ENCODE measurements at regions not wholly inside any gene's neighbourhood (a gene's known extent, or its start where the extent isn't known, plus 50 kb on each side); places are given as distances from the start of the nearest gene placed in this dataset.

DNA sequence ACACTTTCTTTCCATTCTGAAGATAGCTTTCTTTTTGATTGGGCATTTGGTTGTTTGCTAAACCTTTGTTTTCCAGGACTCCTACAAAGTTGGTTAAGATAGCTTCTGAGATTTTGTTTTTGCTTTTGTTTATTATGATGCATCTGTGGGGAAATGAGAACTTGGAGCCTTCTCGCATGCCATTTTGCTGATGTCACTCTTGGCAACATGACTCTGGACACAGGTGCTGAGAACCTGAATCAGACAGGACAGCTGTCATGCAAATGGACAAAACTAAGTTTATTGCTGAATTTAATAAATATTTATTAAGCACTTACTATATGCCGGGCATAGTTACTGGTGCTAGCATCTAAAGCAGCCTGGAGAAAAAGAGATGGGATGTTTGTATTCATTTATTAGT lies 274.1 kb downstream of the ZEB1 start:
- no peaks in the 10 kb centered on the region for H3K27me3 ChIP-seq (ENCODE audit: control insufficient read depth in 2 of 2, insufficient read depth in 1 of 2, low read length in 1 of 2)
- peaks cover 0 to 9% of the 10 kb centered on the region in 2 donors for H3K9me3 ChIP-seq (ENCODE audit: control insufficient read depth in 2 of 2, insufficient read depth in 1 of 2, low read length in 1 of 2)
- H3K4me1 ChIP-seq (ENCODE audit: control insufficient read depth in 2 of 2, insufficient read depth in 2 of 2, low read length in 2 of 2), result no peaks in the 10 kb centered on the region
- WGBS, result 97% methylated on average over 2 of the region's 2 CpGs
- H3K27ac ChIP-seq (ENCODE audit: low read depth in 1 of 2, low read length in 1 of 2), result no peak overlapping the region
- H3K4me3 ChIP-seq (ENCODE audit: low read length in 2 of 2), result no peak overlapping the region
- H3K36me3 ChIP-seq (ENCODE audit: control insufficient read depth in 2 of 2, insufficient read depth in 2 of 2, low read length in 1 of 2), result no peaks in the 10 kb centered on the region
- DNase-seq (ENCODE audit: low read depth in 6 of 9, low spot score in 9 of 9), result no peak

- no peak for DNase-seq (ENCODE audit: low read depth in 6 of 9, low spot score in 9 of 9)
- Histone ChIP-seq H3K36me3 (ENCODE audit: control insufficient read depth in 2 of 2, insufficient read depth in 2 of 2, low read length in 1 of 2) (no peaks in the 10 kb centered on the region), H3K4me3 (ENCODE audit: low read length in 2 of 2) (no peak overlapping the region), H3K9me3 (ENCODE audit: control insufficient read depth in 2 of 2, insufficient read depth in 1 of 2, low read length in 1 of 2) (peaks cover 0 to 17% of the 10 kb centered on the region in 2 donors), H3K27ac (ENCODE audit: low read depth in 1 of 2, low read length in 1 of 2) (no peak overlapping the region), H3K4me1 (ENCODE audit: control insufficient read depth in 2 of 2, insufficient read depth in 2 of 2, low read length in 2 of 2) (peaks cover 0 to 4% of the 10 kb centered on the region in 2 donors), H3K27me3 (ENCODE audit: control insufficient read depth in 2 of 2, insufficient read depth in 1 of 2, low read length in 1 of 2) (no peaks in the 10 kb centered on the region)
Observed at GRCh38 chr10:31591569-31591968, 272.6 kb downstream of the ZEB1 start.

GRCh38 chr10:31590023-31590800 lies 271.2 kb downstream of the ZEB1 start:
- no peak overlapping the region for H3K4me3 ChIP-seq (ENCODE audit: low read length in 2 of 2)
- 76% methylated on average over 6 of the region's 6 CpGs for WGBS
- H3K27me3 ChIP-seq (ENCODE audit: control insufficient read depth in 2 of 2, insufficient read depth in 1 of 2, low read length in 1 of 2), result no peaks in the 10 kb centered on the region
- H3K36me3 ChIP-seq (ENCODE audit: control insufficient read depth in 2 of 2, insufficient read depth in 2 of 2, low read length in 1 of 2), result no peaks in the 10 kb centered on the region
- H3K9me3 ChIP-seq (ENCODE audit: control insufficient read depth in 2 of 2, insufficient read depth in 1 of 2, low read length in 1 of 2), result peaks cover 0 to 17% of the 10 kb centered on the region in 2 donors
- DNase-seq (ENCODE audit: low read depth in 6 of 9, low spot score in 9 of 9), result no peak
- H3K27ac ChIP-seq (ENCODE audit: low read depth in 1 of 2, low read length in 1 of 2), result no peak overlapping the region
- H3K4me1 ChIP-seq (ENCODE audit: control insufficient read depth in 2 of 2, insufficient read depth in 2 of 2, low read length in 2 of 2), result peaks cover 0 to 5% of the 10 kb centered on the region in 2 donors

DNA sequence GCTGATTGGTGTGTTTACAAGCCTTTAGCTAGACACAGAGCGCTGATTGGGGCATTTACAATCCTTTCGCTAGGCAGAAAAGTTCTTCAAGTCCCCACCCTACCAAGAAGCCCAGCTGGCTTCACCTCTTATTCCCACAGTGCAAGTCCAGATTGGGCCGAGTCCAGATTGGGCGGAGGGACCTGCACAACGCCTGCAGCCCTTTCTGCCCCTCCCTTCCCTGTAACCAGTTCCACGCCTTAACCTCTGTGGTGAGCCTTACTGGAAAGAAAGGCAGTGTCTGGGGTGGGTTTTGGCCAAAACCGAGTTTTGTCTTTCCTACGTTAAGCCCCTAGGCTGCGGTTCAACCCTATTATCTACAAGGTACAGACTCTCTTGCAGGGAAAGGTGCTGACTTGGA lies 268.7 kb downstream of the ZEB1 start:
- 98% methylated on average over 9 of the region's 9 CpGs for WGBS
- H3K27me3 ChIP-seq (ENCODE audit: control insufficient read depth in 2 of 2, insufficient read depth in 1 of 2, low read length in 1 of 2), result no peaks in the 10 kb centered on the region
- H3K27ac ChIP-seq (ENCODE audit: low read depth in 1 of 2, low read length in 1 of 2), result no peak overlapping the region

DNA sequence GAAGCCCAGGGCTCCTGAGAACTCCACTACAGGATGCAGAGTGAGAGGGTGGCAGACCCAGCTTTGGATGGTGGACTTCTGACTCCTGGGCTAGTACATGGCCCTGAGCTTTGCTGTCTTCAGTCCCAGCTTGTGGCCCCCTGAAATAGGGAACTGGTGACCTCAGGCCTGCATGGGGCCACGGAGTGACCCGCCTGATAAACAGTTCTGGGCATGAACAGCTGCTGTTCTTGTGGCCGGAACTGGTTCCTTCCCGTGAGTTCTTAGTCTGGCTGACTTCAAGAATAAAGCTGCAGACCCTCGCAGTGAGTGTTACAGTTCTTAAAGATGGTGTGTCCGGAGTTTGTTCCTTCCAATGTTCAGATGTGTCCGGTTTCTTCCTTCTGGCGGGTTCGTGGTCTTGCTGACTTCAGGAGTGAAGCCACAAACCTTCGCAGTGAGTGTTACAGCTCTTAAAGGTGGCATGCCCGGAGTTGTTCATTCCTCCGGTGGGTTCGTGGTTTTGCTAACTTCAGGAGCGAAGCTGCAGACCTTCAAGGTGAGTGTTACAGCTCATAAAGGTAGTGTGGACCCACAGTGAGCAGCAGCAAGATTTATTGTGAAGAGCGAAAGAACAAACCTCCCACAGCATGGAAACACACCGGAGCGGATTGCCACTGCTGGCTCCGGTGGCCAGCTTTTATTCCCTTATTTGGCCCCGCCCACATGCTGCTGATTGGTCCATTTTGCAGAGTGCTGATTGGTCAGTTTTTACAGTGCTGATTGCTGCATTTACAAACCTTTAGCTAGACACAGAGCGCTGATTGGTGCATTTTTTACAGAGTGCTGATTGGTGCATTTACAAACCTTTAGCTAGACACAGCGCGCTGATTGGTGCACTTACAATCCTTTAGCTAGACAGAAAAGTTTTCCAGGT lies 268.0 kb downstream of the ZEB1 start:
- Histone ChIP-seq H3K4me1 (ENCODE audit: control insufficient read depth in 2 of 2, insufficient read depth in 2 of 2, low read length in 2 of 2) (peaks cover 0 to 21% of the 10 kb centered on the region in 2 donors), H3K27ac (ENCODE audit: low read depth in 1 of 2, low read length in 1 of 2) (no peak overlapping the region), H3K9me3 (ENCODE audit: control insufficient read depth in 2 of 2, insufficient read depth in 1 of 2, low read length in 1 of 2) (peaks cover 0 to 14% of the 10 kb centered on the region in 2 donors), H3K4me3 (ENCODE audit: low read length in 2 of 2) (no peak overlapping the region), H3K27me3 (ENCODE audit: control insufficient read depth in 2 of 2, insufficient read depth in 1 of 2, low read length in 1 of 2) (no peaks in the 10 kb centered on the region), H3K36me3 (ENCODE audit: control insufficient read depth in 2 of 2, insufficient read depth in 2 of 2, low read length in 1 of 2) (no peaks in the 10 kb centered on the region)
- DNase-seq (ENCODE audit: low read depth in 6 of 9, low spot score in 9 of 9), result no peak
- 30% methylated on average over 22 of the region's 22 CpGs for WGBS

More for the DNA sequence above, 268.7 kb downstream of the ZEB1 start:
- DNase-seq (ENCODE audit: low read depth in 6 of 9, low spot score in 9 of 9), result no peak
- H3K9me3 ChIP-seq (ENCODE audit: control insufficient read depth in 2 of 2, insufficient read depth in 1 of 2, low read length in 1 of 2), result peaks cover 0 to 17% of the 10 kb centered on the region in 2 donors
- H3K4me1 ChIP-seq (ENCODE audit: control insufficient read depth in 2 of 2, insufficient read depth in 2 of 2, low read length in 2 of 2), result peaks cover 0 to 17% of the 10 kb centered on the region in 2 donors
- no peak overlapping the region for H3K4me3 ChIP-seq (ENCODE audit: low read length in 2 of 2)
- H3K36me3 ChIP-seq (ENCODE audit: control insufficient read depth in 2 of 2, insufficient read depth in 2 of 2, low read length in 1 of 2), result no peaks in the 10 kb centered on the region

DNA sequence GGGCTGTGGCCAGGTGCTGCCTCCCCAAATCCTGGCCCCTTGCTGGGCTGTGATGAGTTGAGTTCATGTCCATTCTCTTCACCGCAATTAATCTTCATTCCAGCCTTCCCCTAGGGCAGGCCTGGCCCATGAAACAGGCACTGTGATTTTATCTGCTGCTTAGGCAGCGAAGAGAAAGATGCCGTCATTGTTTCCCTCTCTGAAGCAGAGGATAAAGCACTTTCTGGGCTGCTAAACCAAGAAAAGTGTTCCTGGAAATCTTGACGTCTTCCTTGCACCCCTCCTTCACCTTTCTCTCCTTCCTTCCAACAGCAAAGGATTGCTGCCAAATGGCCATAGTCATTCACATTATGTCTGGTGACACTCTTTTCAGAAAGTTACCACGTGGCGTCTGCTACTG lies 265.9 kb downstream of the ZEB1 start:
- WGBS, result 94% methylated on average over 6 of the region's 6 CpGs
- Histone ChIP-seq H3K27me3 (ENCODE audit: control insufficient read depth in 2 of 2, insufficient read depth in 1 of 2, low read length in 1 of 2) (no peaks in the 10 kb centered on the region), H3K4me1 (ENCODE audit: control insufficient read depth in 2 of 2, insufficient read depth in 2 of 2, low read length in 2 of 2) (peaks cover 0 to 22% of the 10 kb centered on the region in 2 donors), H3K9me3 (ENCODE audit: control insufficient read depth in 2 of 2, insufficient read depth in 1 of 2, low read length in 1 of 2) (peaks cover 0 to 14% of the 10 kb centered on the region in 2 donors), H3K27ac (ENCODE audit: low read depth in 1 of 2, low read length in 1 of 2) (no peak overlapping the region), H3K36me3 (ENCODE audit: control insufficient read depth in 2 of 2, insufficient read depth in 2 of 2, low read length in 1 of 2) (no peaks in the 10 kb centered on the region), H3K4me3 (ENCODE audit: low read length in 2 of 2) (no peak overlapping the region)
- DNase-seq (ENCODE audit: low read depth in 6 of 9, low spot score in 9 of 9), result no peak

DNA sequence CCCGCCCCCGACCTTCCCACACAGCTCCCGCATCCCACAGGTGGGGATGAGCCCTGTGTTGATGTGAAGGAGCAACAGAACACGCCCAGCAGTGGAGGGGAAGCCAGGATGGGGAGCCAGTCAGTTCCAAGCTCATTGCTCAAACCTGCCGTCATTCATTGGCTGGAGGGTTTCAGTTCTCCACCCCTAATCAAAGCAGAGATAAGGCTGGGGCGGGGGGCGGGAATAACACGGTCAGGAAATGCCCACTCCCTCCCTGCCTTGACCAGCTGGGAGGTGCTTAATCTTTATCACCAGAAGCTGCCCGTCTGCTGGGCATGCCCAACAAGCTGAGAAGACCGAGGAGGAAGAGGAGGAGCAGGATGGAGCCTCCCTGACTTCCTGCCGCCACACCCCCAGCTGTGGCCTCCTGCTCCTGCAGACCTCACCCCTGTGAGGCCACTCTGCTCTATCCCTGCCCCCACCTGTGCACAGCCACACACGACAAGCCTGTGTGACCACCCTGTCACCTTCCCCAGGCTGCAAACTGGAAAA lies 265.1 kb downstream of the ZEB1 start:
- Histone ChIP-seq H3K9me3 (ENCODE audit: control insufficient read depth in 2 of 2, insufficient read depth in 1 of 2, low read length in 1 of 2) (peaks cover 0 to 14% of the 10 kb centered on the region in 2 donors), H3K4me1 (ENCODE audit: control insufficient read depth in 2 of 2, insufficient read depth in 2 of 2, low read length in 2 of 2) (peaks cover 0 to 24% of the 10 kb centered on the region in 2 donors), H3K4me3 (ENCODE audit: low read length in 2 of 2) (no peak overlapping the region), H3K27me3 (ENCODE audit: control insufficient read depth in 2 of 2, insufficient read depth in 1 of 2, low read length in 1 of 2) (no peaks in the 10 kb centered on the region), H3K36me3 (ENCODE audit: control insufficient read depth in 2 of 2, insufficient read depth in 2 of 2, low read length in 1 of 2) (no peaks in the 10 kb centered on the region), H3K27ac (ENCODE audit: low read depth in 1 of 2, low read length in 1 of 2) (no peak overlapping the region)
- 83% methylated on average over 12 of the region's 12 CpGs for WGBS
- DNase-seq (ENCODE audit: low read depth in 6 of 9, low spot score in 9 of 9), result no peak

GRCh38 chr10:31583293-31583692 lies 264.3 kb downstream of the ZEB1 start:
- Histone ChIP-seq H3K36me3 (ENCODE audit: control insufficient read depth in 2 of 2, insufficient read depth in 2 of 2, low read length in 1 of 2) (no peaks in the 10 kb centered on the region), H3K27ac (ENCODE audit: low read depth in 1 of 2, low read length in 1 of 2) (no peak overlapping the region), H3K9me3 (ENCODE audit: control insufficient read depth in 2 of 2, insufficient read depth in 1 of 2, low read length in 1 of 2) (peaks cover 0 to 10% of the 10 kb centered on the region in 2 donors), H3K4me1 (ENCODE audit: control insufficient read depth in 2 of 2, insufficient read depth in 2 of 2, low read length in 2 of 2) (peaks cover 7 to 32% of the 10 kb centered on the region in 2 donors), H3K27me3 (ENCODE audit: control insufficient read depth in 2 of 2, insufficient read depth in 1 of 2, low read length in 1 of 2) (no peaks in the 10 kb centered on the region), H3K4me3 (ENCODE audit: low read length in 2 of 2) (no peak overlapping the region)
- 80% methylated on average over 6 of the region's 6 CpGs for WGBS
- no peak for DNase-seq (ENCODE audit: low read depth in 6 of 9, low spot score in 9 of 9)

Measured in thymus (tissue), 11 donors.